NCI-H2081 (cell line): ENCODE measurements at regions not wholly inside any gene's neighbourhood (a gene's known extent, or its start where the extent isn't known, plus 50 kb on each side); places are given as distances from the start of the nearest gene placed in this dataset.
"Not testable (repeated sequence)": the region's sequence is repeated elsewhere in the genome, so short reads cannot be mapped to it uniquely, and the experiment has no call there.

Experiments used
- DNase-seq, 2 experiments: peaks; one replicate each; lab custom pipeline; 2025; lab: John Stamatoyannopoulos, UW

DNA sequence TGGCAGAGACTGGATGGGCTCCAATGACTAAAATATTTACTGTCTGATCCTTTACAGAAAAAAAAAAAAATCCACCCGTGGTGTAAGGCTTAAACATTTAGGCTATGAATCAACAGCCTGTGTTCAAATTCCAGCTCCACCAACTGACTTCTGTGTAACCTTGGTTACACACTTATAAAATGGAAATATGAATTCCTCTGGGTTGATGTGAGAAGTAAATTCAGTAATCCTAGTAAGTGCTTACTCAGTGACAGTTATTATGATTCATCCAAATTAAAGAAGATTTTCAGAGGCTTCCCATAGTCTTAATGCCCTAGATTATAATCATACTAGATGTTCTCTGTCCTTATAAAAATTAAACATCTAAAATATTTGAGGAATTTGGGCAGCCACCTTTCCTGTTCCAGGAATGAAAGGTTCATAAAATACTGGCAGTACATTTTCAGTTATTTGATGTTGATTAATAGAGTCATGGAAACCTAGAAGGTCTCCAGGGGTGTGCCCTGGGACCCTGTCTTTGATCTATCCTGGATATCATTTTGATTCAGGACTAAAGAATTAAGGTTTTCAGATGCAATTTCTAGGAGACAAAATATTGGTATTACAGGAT lies 180.3 kb upstream of the ZNF217 start:
- DNase-seq: no peak

DNA sequence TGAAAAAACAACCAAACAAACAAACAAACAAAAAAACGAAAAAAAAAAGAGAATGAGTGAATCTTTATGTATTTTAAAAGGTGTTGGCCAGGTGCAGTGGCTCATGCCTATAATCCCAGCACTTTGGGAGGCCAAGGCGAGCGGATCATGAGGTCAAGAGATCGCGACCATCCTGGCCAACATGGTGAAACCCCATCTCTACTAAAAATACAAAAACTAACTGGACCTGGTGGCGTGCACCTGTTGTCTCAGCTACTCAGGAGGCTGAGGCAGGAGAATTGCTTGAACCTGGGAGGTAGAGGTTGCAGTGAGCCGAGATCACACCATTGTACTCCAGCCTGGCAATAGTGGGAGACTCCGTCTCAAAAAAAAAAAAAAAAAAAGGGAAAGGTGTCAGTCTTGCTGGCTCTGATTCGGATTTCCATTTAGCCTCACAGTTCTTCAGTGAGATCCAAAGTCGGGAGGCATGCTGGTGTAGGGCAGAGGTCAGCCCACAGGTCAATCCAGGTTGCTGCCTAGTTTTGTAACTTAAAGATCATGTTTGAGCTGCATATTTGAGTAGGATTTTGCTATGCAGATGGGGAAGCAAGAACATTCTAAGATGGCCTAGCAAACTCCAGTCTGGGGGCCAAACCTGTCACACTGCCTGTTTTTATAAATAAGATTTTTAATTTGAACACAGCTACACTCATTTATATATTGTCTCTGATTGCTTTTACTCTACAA lies 179.6 kb upstream of the ZNF217 start:
- not testable (repeated sequence) for DNase-seq

GRCh38 chr20:53769041-53769440 lies 175.4 kb upstream of the ZNF217 start:
- DNase-seq: no peak

DNA sequence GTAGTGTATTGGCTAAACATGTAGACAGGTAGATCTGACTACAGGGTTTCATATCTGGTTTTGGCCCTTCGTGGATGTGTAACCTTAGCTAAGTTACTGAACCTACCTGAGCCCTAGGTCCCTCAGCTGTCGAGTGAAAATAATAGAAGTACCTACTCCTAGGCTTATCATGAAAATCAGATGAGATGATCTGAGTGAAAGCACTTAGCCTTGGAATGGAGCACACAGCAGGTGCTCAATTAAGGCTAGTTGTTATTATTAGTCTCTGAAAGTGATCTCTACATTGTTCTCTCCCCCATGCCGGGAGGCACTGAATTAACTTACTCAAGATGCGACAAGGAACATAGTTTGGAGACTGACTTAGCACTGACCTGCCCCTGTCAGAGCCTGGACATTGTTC lies 174.7 kb upstream of the ZNF217 start:
- no peak for DNase-seq

DNA sequence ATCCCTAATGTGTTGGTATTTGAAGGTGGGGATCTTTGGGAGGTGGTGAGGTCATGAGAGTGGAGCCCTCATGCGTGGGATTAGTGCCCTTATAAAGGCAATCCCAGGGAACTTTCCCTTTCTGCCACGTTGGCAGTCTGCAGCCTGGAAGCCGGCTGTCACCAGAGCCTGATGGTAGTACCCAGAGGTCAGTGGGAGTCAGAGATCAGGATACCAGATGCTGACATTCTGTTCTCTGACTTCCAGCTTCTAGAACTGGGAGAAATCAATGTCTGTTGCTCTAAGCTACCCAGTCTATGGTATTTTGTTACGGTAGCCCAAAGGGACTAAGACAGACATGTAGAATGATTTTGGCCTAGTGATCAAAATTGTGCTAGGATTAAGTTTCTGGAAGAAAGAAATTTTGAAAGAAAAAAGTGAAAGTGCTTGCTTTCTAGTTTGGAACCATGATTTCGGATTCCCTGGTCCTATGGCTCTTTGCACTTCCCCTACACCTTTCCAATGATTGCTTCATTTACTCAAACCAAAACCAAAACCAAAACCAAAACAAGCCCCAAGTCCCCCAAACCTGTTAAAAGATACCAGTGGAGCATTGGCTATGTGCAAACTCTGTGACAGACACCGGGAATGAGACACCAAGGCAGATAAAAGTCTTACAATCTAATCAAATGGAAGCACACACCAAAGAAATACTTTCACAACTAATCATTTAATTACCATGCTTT lies 173.7 kb upstream of the ZNF217 start:
- no peak for DNase-seq

GRCh38 chr20:53764415-53764800 lies 170.8 kb upstream of the ZNF217 start:
- DNase-seq: no peak

DNA sequence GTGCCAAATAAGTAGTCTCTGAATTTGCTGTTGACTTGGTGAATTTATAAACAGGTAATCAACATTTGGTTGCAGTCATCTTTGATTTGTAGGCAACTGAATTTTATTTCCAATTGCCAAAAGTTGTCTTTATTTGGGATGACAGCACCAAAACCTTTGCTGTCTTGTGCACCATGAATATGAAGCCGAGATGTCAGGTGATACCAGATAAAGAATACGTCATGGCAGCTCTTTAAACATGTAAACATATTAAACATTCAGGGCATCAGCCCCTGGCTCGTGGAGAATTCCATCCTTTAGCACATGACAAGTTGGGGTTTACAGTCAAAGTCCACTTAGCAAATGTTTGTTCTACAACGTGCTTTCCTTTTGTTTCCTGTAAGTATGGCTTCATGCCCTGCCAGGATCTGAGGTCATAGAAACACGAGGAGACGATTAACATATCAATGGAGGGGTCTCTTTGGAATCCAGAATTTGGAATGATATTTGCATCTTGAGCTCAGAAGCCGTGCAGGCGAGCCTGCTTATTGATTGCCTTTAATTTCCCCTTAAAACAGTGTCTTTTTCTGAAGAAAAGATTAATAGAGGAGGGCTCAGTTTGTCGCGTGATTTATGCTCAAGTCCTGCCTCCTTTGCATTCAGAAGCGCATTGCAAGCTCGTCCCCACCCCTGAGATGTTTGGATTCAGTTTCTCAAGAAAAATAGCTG lies 170.2 kb upstream of the ZNF217 start:
- no peak for DNase-seq

DNA sequence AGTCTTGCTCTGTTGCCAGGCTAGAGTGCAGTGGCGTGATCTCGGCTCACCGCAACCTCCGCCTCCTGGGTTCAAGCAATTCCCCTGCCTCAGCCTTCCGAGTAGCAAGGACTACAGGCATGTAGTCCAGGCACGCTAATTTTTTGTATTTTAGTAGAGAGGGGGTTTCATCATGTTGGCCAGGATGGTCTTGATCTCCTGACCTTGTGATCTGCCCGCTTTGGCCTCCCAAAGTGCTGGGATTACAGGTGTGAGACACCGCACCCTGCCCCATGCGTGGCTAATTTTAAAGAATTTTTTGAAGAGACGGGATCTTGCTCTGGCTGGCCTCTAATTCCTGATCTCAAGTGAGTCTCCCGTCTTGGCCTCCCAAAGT lies 168.8 kb upstream of the ZNF217 start:
- not testable (repeated sequence) for DNase-seq

- DNase-seq: no peak
Measured at GRCh38 chr20:53760025-53760441, 166.4 kb upstream of the ZNF217 start.

DNA sequence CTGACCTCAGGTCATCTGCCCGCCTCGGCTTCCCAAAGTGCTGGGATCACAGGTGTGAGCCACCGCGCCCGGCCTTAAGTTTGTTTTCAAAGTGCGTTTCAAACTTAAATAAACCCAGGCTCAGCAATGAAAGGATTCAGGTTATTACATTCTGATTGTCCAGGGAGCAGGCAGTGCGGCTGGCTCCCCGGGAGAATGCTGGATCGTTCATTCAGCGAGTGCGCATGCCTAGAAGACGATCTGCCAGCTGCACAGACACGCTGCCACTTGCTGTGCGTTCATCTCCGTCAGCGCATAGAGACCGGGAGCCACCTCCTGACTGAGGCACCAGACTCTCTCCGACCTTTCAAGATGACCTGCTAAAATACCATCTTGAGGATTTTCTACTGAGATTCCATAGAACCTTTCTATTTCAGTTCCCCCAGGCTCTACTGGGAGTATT lies 163.9 kb upstream of the ZNF217 start:
- no peak for DNase-seq

- no peak for DNase-seq
Measured at GRCh38 chr20:53755733-53756531, 162.3 kb upstream of the ZNF217 start.

- DNase-seq: no peak
Measured at GRCh38 chr20:53753880-53754459, 160.3 kb upstream of the ZNF217 start.

- DNase-seq: no peak
Measured at GRCh38 chr20:53752971-53753879, 159.6 kb upstream of the ZNF217 start.

GRCh38 chr20:53752583-53752970 lies 158.9 kb upstream of the ZNF217 start:
- no peak for DNase-seq

- no peak for DNase-seq
Measured at GRCh38 chr20:53751620-53752318, 158.1 kb upstream of the ZNF217 start.

- no peak for DNase-seq
Measured at GRCh38 chr20:53750827-53751619, 157.4 kb upstream of the ZNF217 start.

- DNase-seq: no peak
Measured at GRCh38 chr20:53749499-53749898, 155.9 kb upstream of the ZNF217 start.

DNA sequence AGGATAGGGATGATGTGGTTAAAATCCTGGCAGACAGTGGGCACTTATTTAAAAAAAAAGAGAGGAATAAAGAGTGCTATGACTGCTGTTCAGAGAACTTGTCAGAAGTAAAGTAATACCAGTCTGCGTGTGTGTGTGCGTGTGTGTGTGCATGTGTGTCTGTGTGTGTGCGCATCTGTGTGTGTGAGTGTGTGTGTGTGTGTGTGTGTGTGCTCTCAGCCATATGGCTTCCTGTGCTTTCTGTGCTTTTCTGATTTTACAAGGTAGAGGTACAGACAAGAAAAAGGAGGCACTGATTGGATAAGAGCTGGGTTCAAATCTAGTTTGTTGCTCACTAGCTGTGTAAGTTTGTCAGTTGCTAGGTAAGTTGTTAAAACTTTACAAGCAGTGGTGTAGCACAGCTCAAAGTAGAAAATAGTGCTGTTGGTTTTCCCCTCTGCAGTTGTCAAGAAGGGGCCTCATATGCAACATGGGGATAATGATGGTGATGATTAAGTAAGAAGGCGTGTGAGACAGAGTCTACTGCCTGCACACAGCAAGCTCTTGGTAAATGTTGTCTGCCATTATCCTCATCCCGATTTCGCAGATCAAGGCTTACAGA lies 155.3 kb upstream of the ZNF217 start:
- DNase-seq: no peak
